CD14-positive monocyte (primary cell): ENCODE measurements at regions not wholly inside any gene's neighbourhood (a gene's known extent, or its start where the extent isn't known, plus 50 kb on each side); places are given as distances from the start of the nearest gene placed in this dataset.

Source experiments
- DNase-seq, 3 donors: peaks; one replicate each; pipeline ENCODE4 v3.0.0-alpha.2; 2011 to 2022
- H2AFZ ChIP-seq: 2 replicates; pipeline ENCODE4 v1.6.0; 2012; ENCODE audit warnings: mild to moderate bottlenecking, low read depth, low read length, inconsistent platforms; ENCODE audit not compliant: insufficient read depth, poor library complexity, severe bottlenecking
- H3K27ac ChIP-seq, 2 donors: 1 replicate in 1 of 2; 2 replicates in 1 of 2; pipeline ENCODE4 v1.5.1; 2012 to 2013; ENCODE audit warnings: low read length in 2 of 2, control low read depth in 1 of 2, inconsistent platforms in 1 of 2, low read depth in 1 of 2, mild to moderate bottlenecking in 1 of 2
- H3K27me3 ChIP-seq, 2 donors: one replicate each; pipeline versions ENCODE4 v1.6.0 to v1.6.1; 2011 to 2013; ENCODE audit warnings: low read length in 2 of 2; ENCODE audit not compliant: control insufficient read depth in 2 of 2, insufficient read depth in 2 of 2
- H3K36me3 ChIP-seq, 2 donors: replicated peaks in 1 of 2; 1 replicate in 1 of 2; 2 replicates in 1 of 2; pipeline versions ENCODE4 v1.5.1 to v1.6.1; 2012 to 2013; ENCODE audit warnings: low read length in 2 of 2, control low read depth in 1 of 2, inconsistent platforms in 1 of 2, mild to moderate bottlenecking in 1 of 2; ENCODE audit not compliant: insufficient read depth in 2 of 2, control insufficient read depth in 1 of 2
- H3K4me1 ChIP-seq, 2 donors: 1 replicate in 1 of 2; 2 replicates in 1 of 2; pipeline versions ENCODE4 v1.5.1 to v1.6.1; 2012 to 2013; ENCODE audit warnings: low read length in 2 of 2, control low read depth in 1 of 2, inconsistent platforms in 1 of 2, mild to moderate bottlenecking in 1 of 2, moderate library complexity in 1 of 2; ENCODE audit not compliant: insufficient read depth in 2 of 2, control insufficient read depth in 1 of 2
- H3K4me2 ChIP-seq: replicated peaks from 2 replicates; pipeline ENCODE3; 2012; ENCODE audit warnings: low read length, moderate library complexity, mild to moderate bottlenecking; ENCODE audit not compliant: poor library complexity, severe bottlenecking; ENCODE audit errors: extremely low read depth
- H3K4me3 ChIP-seq, 3 experiments: fragments of 200-600 bp in 1 of 3; sonication (generic) in 1 of 3; replicated peaks in 1 of 3; 1 replicate in 2 of 3; 2 replicates in 1 of 3; pipeline ENCODE4 v1.5.1; 2011 to 2013; ENCODE audit warnings: low read length in 3 of 3, mild to moderate bottlenecking in 3 of 3, control low read depth in 2 of 3, low read depth in 2 of 3, inconsistent platforms in 1 of 3, moderate library complexity in 1 of 3
- H3K79me2 ChIP-seq: 2 replicates; pipeline ENCODE4 v1.6.0; 2012; ENCODE audit warnings: mild to moderate bottlenecking, control low read depth, inconsistent platforms, low read length, moderate library complexity; ENCODE audit not compliant: insufficient read depth
- H3K9ac ChIP-seq: 2 replicates; pipeline ENCODE4 v1.6.0; 2017; ENCODE audit warnings: low read length, mild to moderate bottlenecking; ENCODE audit not compliant: insufficient read depth, poor library complexity, severe bottlenecking
- H3K9me3 ChIP-seq, 2 donors: replicated peaks in 1 of 2; 1 replicate in 1 of 2; 2 replicates in 1 of 2; pipeline versions ENCODE4 v1.5.1 to v1.6.1; 2012 to 2013; ENCODE audit warnings: low read length in 2 of 2, control low read depth in 1 of 2; ENCODE audit not compliant: control insufficient read depth in 1 of 2, insufficient read depth in 1 of 2
- H4K20me1 ChIP-seq: 2 replicates; pipeline ENCODE4 v1.6.0; 2012; ENCODE audit warnings: mild to moderate bottlenecking, low read length, control low read depth, moderate library complexity; ENCODE audit not compliant: insufficient read depth
- H3K27ac Mint-ChIP-seq, 7 donors: one replicate each; pipeline ENCODE4 v1.8.0; 2020; ENCODE audit warnings: mild to moderate bottlenecking in 7 of 7, mixed read lengths in 7 of 7, moderate library complexity in 6 of 7, inconsistent platforms in 2 of 7
- H3K27me3 Mint-ChIP-seq, 3 donors: one replicate each; pipeline ENCODE4 v1.8.0; 2021 to 2022; ENCODE audit warnings: low read depth in 3 of 3, mild to moderate bottlenecking in 3 of 3, mixed read lengths in 3 of 3, moderate library complexity in 3 of 3, inconsistent platforms in 1 of 3
- H3K36me3 Mint-ChIP-seq, 2 donors: one replicate each; pipeline ENCODE4 v1.8.0; 2020; ENCODE audit warnings: mixed read lengths in 2 of 2, inconsistent platforms in 1 of 2, mild to moderate bottlenecking in 1 of 2
- H3K4me1 Mint-ChIP-seq: one replicate; pipeline ENCODE4 v1.8.0; 2020; ENCODE audit warnings: mild to moderate bottlenecking, mixed read lengths
- H3K4me3 Mint-ChIP-seq, 2 donors: one replicate each; pipeline ENCODE4 v1.8.0; 2020; ENCODE audit warnings: mild to moderate bottlenecking in 2 of 2, mixed read lengths in 2 of 2, moderate library complexity in 1 of 2
- H3K9me3 Mint-ChIP-seq, 7 donors: one replicate each; pipeline ENCODE4 v1.8.0; 2020 to 2022; ENCODE audit warnings: mixed read lengths in 7 of 7, mild to moderate bottlenecking in 6 of 7, moderate library complexity in 6 of 7, inconsistent platforms in 2 of 7
- WGBS: methylation state at CpG from one replicate; pipeline ENCODE4 v1.1.5; 2013; ENCODE audit warnings: missing lambda C conversion rate; ENCODE audit not compliant: insufficient coverage; 5-methylcytosine and 5-hydroxymethylcytosine counted together
- intact Hi-C, 2 donors: fragments of 100-400 bp; cut with micrococcal nuclease; formaldehyde crosslinking; loops; one replicate each; pipeline versions ENCODE4 v1.15.0 to v1.15.1; 2023
- TF ChIP-seq, protein P1 (sequence below): fragments of 200-600 bp; IDR thresholded peaks from one replicate; pipeline ENCODE4 v1.8.0; 2022; ENCODE audit warnings: antibody characterized with exemption, mild to moderate bottlenecking

DNA sequence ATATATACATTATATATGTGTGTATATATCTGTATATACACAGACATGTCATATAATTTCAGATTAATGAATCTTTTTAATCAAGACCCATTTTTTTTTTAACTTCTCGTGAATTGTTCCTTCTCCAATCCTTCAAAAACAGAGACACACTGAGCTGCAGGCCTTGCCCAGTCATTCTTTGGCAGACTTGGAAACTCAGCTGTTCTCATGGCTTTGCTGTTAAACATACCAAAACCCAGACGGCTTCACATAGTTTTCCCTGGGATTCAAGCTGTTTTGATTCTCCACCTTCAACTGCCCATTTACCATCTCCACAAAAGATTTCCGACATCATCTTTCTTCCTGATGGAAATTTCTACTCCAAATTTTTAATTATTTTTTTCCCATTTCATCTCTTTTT lies 148.7 kb downstream of the KCNJ2 start:
- Mint-ChIP-seq H3K4me1 (peaks cover 30% of the 10 kb centered on the region), H3K36me3 (no peaks in the 10 kb centered on the region), H3K9me3 (peaks cover 0 to 3% (median 0%) of the 10 kb centered on the region in 7 donors), H3K27ac (no peak overlapping the region), H3K4me3 (no peak overlapping the region), H3K27me3 (peaks cover 0 to 2% (median 0%) of the 10 kb centered on the region in 3 donors)
- H3K4me3 ChIP-seq = no peak overlapping the region
- no peaks in the 10 kb centered on the region for H3K9me3 ChIP-seq
- WGBS = 100% methylated on average over 3 of the region's 3 CpGs
- H3K79me2 ChIP-seq = no peaks in the 10 kb centered on the region
- H2AFZ ChIP-seq = no peak overlapping the region
- TF ChIP-seq, protein P1, sequence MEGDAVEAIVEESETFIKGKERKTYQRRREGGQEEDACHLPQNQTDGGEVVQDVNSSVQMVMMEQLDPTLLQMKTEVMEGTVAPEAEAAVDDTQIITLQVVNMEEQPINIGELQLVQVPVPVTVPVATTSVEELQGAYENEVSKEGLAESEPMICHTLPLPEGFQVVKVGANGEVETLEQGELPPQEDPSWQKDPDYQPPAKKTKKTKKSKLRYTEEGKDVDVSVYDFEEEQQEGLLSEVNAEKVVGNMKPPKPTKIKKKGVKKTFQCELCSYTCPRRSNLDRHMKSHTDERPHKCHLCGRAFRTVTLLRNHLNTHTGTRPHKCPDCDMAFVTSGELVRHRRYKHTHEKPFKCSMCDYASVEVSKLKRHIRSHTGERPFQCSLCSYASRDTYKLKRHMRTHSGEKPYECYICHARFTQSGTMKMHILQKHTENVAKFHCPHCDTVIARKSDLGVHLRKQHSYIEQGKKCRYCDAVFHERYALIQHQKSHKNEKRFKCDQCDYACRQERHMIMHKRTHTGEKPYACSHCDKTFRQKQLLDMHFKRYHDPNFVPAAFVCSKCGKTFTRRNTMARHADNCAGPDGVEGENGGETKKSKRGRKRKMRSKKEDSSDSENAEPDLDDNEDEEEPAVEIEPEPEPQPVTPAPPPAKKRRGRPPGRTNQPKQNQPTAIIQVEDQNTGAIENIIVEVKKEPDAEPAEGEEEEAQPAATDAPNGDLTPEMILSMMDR = no peak
- peaks cover 27 to 30% of the 10 kb centered on the region in 2 donors for H3K4me1 ChIP-seq
- no peak overlapping the region for H3K9ac ChIP-seq
- H3K27me3 ChIP-seq = no peaks in the 10 kb centered on the region
- no peaks in the 10 kb centered on the region for H4K20me1 ChIP-seq
- DNase-seq = no peak
- intact Hi-C loops = no loop called here
- no peak overlapping the region for H3K4me2 ChIP-seq
- H3K36me3 ChIP-seq = no peaks in the 10 kb centered on the region
- no peak overlapping the region for H3K27ac ChIP-seq

GRCh38 chr17:70319516-70319915 lies 150.2 kb downstream of the KCNJ2 start:
- TF ChIP-seq, protein P1 = no peak
- no peak overlapping the region for H3K4me3 Mint-ChIP-seq

More at GRCh38 chr17:70319516-70319915, 150.2 kb downstream of the KCNJ2 start:
- Mint-ChIP-seq H3K27ac (no peak overlapping the region), H3K4me1 (peaks cover 15% of the 10 kb centered on the region), H3K27me3 (peaks cover 0 to 2% (median 0%) of the 10 kb centered on the region in 3 donors), H3K9me3 (peaks cover 0 to 3% (median 0%) of the 10 kb centered on the region in 7 donors), H3K36me3 (no peaks in the 10 kb centered on the region)
- H3K27ac ChIP-seq = no peak overlapping the region
- H3K27me3 ChIP-seq = no peaks in the 10 kb centered on the region
- H3K9me3 ChIP-seq = no peaks in the 10 kb centered on the region
- no peak overlapping the region for H3K9ac ChIP-seq
- no peak overlapping the region for H3K4me2 ChIP-seq
- H3K36me3 ChIP-seq = no peaks in the 10 kb centered on the region
- H3K79me2 ChIP-seq = no peaks in the 10 kb centered on the region
- H2AFZ ChIP-seq = no peak overlapping the region
- intact Hi-C loops = no loop called here
- no peaks in the 10 kb centered on the region for H4K20me1 ChIP-seq
- H3K4me1 ChIP-seq = peaks cover 13 to 15% of the 10 kb centered on the region in 2 donors
- no peak for DNase-seq
- H3K4me3 ChIP-seq = no peak overlapping the region
- WGBS = 100% methylated on average over 1 of the region's 3 CpGs
